HG03521 (cell line): ENCODE measurements at regions not wholly inside any gene's neighbourhood (a gene's known extent, or its start where the extent isn't known, plus 50 kb on each side); places are given as distances from the start of the nearest gene placed in this dataset.
"Not testable (repeated sequence)": the region's sequence is repeated elsewhere in the genome, so short reads cannot be mapped to it uniquely, and the experiment has no call there.

Source experiments
- ATAC-seq: cut with Tn5 transposase; IDR thresholded peaks from one replicate; pipeline ENCODE4 v1.9.1; 2021; ENCODE audit warnings: mild to moderate bottlenecking, moderate library complexity; ENCODE audit not compliant: unreplicated experiment

- no peak for ATAC-seq
These were observed 324.4 kb downstream of the CENPW start for GRCh38 chr6:126664271-126664670.

GRCh38 chr6:126665551-126665950 is 325.6 kb downstream of the CENPW start:
- no peak for ATAC-seq

GRCh38 chr6:126667071-126667470 is 327.2 kb downstream of the CENPW start:
- no peak for ATAC-seq

GRCh38 chr6:126667728-126668127 is 327.8 kb downstream of the CENPW start:
- no peak for ATAC-seq

- ATAC-seq, result peak; percentile 82
These were observed 332.7 kb downstream of the CENPW start for GRCh38 chr6:126672649-126673048.

- ATAC-seq, result not testable (repeated sequence)
These were observed 333.8 kb downstream of the CENPW start for GRCh38 chr6:126673749-126674148.

- no peak for ATAC-seq
These were observed 342.5 kb downstream of the CENPW start for GRCh38 chr6:126682440-126682839.

GRCh38 chr6:126685182-126685581 is 345.3 kb downstream of the CENPW start:
- ATAC-seq, result no peak

- ATAC-seq, result no peak
These were observed 357.2 kb downstream of the CENPW start for GRCh38 chr6:126696921-126697693.

- no peak for ATAC-seq
These were observed 358.9 kb downstream of the CENPW start for GRCh38 chr6:126698732-126699240.

GRCh38 chr6:126701676-126702560 is 362.0 kb downstream of the CENPW start:
- no peak for ATAC-seq

GRCh38 chr6:126716032-126716431 is 376.1 kb downstream of the CENPW start:
- ATAC-seq, result no peak

GRCh38 chr6:126716826-126717509 is 377.1 kb downstream of the CENPW start:
- ATAC-seq, result no peak

GRCh38 chr6:126718600-126719327 is 378.8 kb downstream of the CENPW start:
- peak; percentile 94 for ATAC-seq

GRCh38 chr6:126720304-126720703 is 380.4 kb downstream of the CENPW start:
- no peak for ATAC-seq

GRCh38 chr6:126721581-126722160 is 381.8 kb downstream of the CENPW start:
- ATAC-seq, result no peak

- no peak for ATAC-seq
These were observed 382.5 kb downstream of the CENPW start for GRCh38 chr6:126722411-126722810.

GRCh38 chr6:126723541-126724170 is 383.7 kb downstream of the CENPW start:
- no peak for ATAC-seq

GRCh38 chr6:126724821-126725220 is 384.9 kb downstream of the CENPW start:
- ATAC-seq, result no peak

- ATAC-seq, result not testable (repeated sequence)
These were observed 386.5 kb downstream of the CENPW start for GRCh38 chr6:126726454-126726853.
